C4-2B (cell line): ENCODE measurements at regions not wholly inside any gene's neighbourhood (a gene's known extent, or its start where the extent isn't known, plus 50 kb on each side); places are given as distances from the start of the nearest gene placed in this dataset.

Source experiments
- H3K27ac ChIP-seq: fragments of 450-650 bp; 2 replicates; pipeline ENCODE4 v1.5.1; 2017
- ZFX ChIP-seq: fragments of 450-650 bp; IDR thresholded peaks from 2 replicates; pipeline ENCODE4 v1.6.1; 2017
- TF ChIP-seq, protein P1 (sequence below): fragments of 450-650 bp; conservative IDR thresholded peaks from 2 replicates; pipeline ENCODE4 v1.5.1; 2017; ENCODE audit warnings: mild to moderate bottlenecking

GRCh38 chr1:71307451-71307850 lies 226.6 kb upstream of the ZRANB2 start:
- TF ChIP-seq, protein P1, sequence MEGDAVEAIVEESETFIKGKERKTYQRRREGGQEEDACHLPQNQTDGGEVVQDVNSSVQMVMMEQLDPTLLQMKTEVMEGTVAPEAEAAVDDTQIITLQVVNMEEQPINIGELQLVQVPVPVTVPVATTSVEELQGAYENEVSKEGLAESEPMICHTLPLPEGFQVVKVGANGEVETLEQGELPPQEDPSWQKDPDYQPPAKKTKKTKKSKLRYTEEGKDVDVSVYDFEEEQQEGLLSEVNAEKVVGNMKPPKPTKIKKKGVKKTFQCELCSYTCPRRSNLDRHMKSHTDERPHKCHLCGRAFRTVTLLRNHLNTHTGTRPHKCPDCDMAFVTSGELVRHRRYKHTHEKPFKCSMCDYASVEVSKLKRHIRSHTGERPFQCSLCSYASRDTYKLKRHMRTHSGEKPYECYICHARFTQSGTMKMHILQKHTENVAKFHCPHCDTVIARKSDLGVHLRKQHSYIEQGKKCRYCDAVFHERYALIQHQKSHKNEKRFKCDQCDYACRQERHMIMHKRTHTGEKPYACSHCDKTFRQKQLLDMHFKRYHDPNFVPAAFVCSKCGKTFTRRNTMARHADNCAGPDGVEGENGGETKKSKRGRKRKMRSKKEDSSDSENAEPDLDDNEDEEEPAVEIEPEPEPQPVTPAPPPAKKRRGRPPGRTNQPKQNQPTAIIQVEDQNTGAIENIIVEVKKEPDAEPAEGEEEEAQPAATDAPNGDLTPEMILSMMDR: no peak
- no peak for TF ChIP-seq ZFX
- no peak overlapping the region for H3K27ac ChIP-seq

DNA sequence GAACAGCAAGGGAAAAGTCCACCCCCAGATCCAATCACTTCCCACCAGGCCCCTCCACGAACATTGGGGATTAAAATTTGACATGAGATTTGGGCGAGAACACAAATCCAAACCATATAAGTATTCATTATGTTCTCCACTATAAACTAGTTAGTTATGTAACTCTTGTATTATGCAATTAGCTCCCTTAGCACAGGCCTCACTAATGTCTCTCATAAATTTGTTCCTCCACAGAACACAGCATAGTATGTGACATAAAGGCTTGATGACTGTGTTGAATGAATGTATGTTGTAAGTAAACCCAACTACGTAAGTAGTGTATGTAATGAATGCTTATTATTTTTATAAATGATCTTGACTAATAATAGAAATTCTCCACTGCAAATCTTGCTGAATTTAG lies 223.3 kb upstream of the ZRANB2 start:
- TF ChIP-seq, protein P1: no peak
- TF ChIP-seq ZFX: no peak
- no peak overlapping the region for H3K27ac ChIP-seq

DNA sequence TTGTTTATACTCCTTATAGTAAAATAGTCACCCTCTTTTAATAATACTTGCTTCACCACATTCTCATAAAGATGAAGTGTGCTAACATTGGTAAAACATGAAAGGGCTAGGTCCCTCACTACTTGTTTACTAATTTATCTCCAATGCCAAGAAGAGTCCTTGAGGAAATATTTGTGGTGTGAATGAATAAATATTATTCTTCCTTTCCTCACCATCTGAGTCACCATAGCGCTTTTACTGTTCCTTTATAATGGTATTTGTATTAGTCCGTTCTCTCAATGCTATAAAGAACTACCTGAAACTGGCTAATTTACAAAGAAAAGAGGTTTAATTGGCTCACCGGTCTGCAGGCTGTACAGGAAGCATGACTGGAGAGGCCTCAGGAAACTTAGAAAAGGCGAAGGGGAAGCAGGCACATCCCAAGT lies 222.8 kb upstream of the ZRANB2 start:
- TF ChIP-seq, protein P1: no peak
- no peak for TF ChIP-seq ZFX
- no peak overlapping the region for H3K27ac ChIP-seq

DNA sequence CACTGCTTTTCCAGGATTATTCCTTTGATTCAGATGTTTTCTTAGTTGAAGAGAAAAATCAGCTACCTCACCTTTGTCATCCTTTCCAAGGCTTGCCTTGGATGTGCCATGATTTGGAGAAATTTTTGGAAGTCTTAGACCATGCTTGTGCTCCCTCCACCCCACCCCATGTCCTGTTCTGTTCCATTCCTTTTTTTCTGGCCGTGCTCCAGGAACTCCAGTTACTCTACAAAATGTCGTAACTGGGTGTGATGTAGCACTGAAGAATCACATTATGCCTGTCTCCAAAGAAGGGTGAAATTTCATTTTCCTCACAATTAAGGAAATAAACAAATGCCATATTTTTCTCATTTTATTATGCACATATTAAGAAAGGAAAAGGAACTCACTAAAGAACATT lies 217.8 kb upstream of the ZRANB2 start:
- H3K27ac ChIP-seq: no peak overlapping the region
- no peak for TF ChIP-seq ZFX
- TF ChIP-seq, protein P1: no peak

DNA sequence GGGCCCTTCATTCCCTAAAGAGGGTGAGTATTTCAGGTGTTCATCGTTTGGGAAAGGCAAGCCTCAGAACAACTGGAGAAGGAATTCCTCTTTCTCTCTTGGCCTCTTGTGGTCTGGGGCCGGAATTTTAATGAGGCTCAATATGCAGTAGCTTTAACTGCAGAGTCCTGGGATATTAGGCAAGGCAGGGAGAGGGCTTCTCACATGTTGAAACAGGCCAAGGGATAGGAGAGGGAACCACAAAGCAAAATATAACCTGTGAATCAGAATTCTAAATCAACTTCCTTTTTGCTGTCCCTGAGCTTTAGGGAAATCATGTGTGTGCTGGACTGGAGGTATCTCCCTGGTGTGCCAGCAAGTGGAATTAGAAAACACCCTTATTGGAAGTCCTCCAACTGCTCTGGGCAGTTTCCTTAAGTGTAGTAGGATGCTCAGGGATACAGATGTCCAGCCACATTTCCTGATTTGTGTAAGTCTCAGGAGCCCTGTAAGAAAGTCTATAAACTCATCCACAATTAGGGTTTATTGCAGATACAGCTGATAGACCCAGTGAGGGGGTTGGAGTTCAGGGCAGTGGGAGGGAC lies 215.8 kb upstream of the ZRANB2 start:
- no peak overlapping the region for H3K27ac ChIP-seq
- TF ChIP-seq, protein P1: no peak
- no peak for TF ChIP-seq ZFX

DNA sequence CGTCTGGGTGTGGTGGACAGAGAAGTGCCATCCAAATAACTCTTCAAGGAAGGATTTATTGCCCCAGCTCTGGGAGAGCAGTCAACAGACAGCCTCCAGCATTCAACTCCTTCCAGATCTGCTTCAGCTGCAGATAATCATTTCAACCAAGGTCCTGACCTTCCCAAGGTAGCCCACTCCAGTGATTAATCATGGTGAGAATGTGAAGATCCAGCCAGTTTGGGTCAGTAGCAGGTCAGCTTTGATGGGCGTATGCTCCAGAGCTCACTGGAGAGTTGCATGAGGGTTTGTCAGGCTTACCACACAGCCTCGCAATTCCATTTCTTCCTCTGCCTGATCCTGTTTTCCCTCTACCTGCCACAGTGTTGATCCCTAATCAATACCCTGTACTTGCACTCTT lies 214.5 kb upstream of the ZRANB2 start:
- no peak for TF ChIP-seq ZFX
- TF ChIP-seq, protein P1: no peak
- H3K27ac ChIP-seq: no peak overlapping the region

GRCh38 chr1:71294178-71294577 lies 213.3 kb upstream of the ZRANB2 start:
- no peak overlapping the region for H3K27ac ChIP-seq
- TF ChIP-seq, protein P1: no peak
- no peak for TF ChIP-seq ZFX
